Panc1 (cell line): ENCODE measurements at regions not wholly inside any gene's neighbourhood (a gene's known extent, or its start where the extent isn't known, plus 50 kb on each side); places are given as distances from the start of the nearest gene placed in this dataset.

Experiments
- ATAC-seq: fragments of 200-7000 bp; cut with Tn5 transposase; 2 replicates; pipeline ENCODE4 v1.9.1; 2020; ENCODE audit warnings: mild to moderate bottlenecking, moderate library complexity
- BruUV-seq: library from RNA; stranded (reverse); fragments of 400-500 nt; replicated peaks from 2 replicates; lab custom pipeline; 2021; lab: Mats Ljungman, UMichigan
- CTCF ChIA-PET: fragments of 300-600 bp; sonication (Branson Sonifier 250); formaldehyde crosslinking; loops from one replicate; lab custom pipeline; 2022; ENCODE audit warnings: antibody characterized with exemption; lab: Charles Lee
- POLR2A ChIA-PET: fragments of 300-600 bp; sonication (Branson Sonifier 250); formaldehyde crosslinking; loops from one replicate; lab custom pipeline; 2022; ENCODE audit warnings: antibody characterized with exemption; lab: Charles Lee
- DNase-seq: peaks from one replicate; pipeline ENCODE4 v3.0.0-alpha.2; 2010; ENCODE audit warnings: low read depth, low spot score
- H3K27ac ChIP-seq: 2 replicates; pipeline ENCODE4 v1.5.1; 2011; ENCODE audit warnings: mild to moderate bottlenecking, low read length, inconsistent platforms
- H3K27me3 ChIP-seq: fragments of 200-500 bp; sonication (Bioruptor generic); 2 replicates; pipeline ENCODE4 v1.6.0; 2014; ENCODE audit warnings: low read length, inconsistent platforms; ENCODE audit not compliant: control insufficient read depth, insufficient read depth
- H3K36me3 ChIP-seq: fragments of 200-500 bp; sonication (Bioruptor generic); 2 replicates; pipeline ENCODE4 v1.5.1; 2014; ENCODE audit warnings: inconsistent platforms, mild to moderate bottlenecking, low read length, moderate library complexity; ENCODE audit not compliant: control insufficient read depth, insufficient read depth
- H3K4me1 ChIP-seq: 2 replicates; pipeline ENCODE4 v1.5.1; 2011; ENCODE audit warnings: inconsistent platforms, mild to moderate bottlenecking, low read length, moderate library complexity; ENCODE audit not compliant: control insufficient read depth, insufficient read depth
- H3K4me3 ChIP-seq, 2 experiments: 2 replicates each; pipeline ENCODE4 v1.5.1; 2011 to 2012; ENCODE audit warnings: low read depth in 2 of 2, low read length in 2 of 2, mild to moderate bottlenecking in 2 of 2, inconsistent platforms in 1 of 2, moderate library complexity in 1 of 2
- H3K9me3 ChIP-seq: fragments of 200-500 bp; sonication (Bioruptor generic); 2 replicates; pipeline ENCODE4 v1.5.1; 2014; ENCODE audit warnings: low read depth, mild to moderate bottlenecking, inconsistent platforms, low read length, moderate library complexity; ENCODE audit not compliant: control insufficient read depth, insufficient read depth
- POLR2AphosphoS5 ChIP-seq: IDR thresholded peaks from 2 replicates; pipeline ENCODE4 v1.6.1; 2012; ENCODE audit warnings: mild to moderate bottlenecking, low read depth, low read length, moderate library complexity
- SIN3A ChIP-seq: IDR thresholded peaks from 2 replicates; pipeline ENCODE4 v1.6.1; 2012; ENCODE audit warnings: low read depth, mild to moderate bottlenecking, low read length, moderate library complexity, borderline replicate concordance; ENCODE audit not compliant: insufficient read depth
- TCF7L2 ChIP-seq: IDR thresholded peaks from 2 replicates; pipeline ENCODE4 v1.6.1; 2011; ENCODE audit warnings: mild to moderate bottlenecking, low read depth, low read length, inconsistent platforms
- in situ Hi-C: cut with HindIII; loops from 2 replicates; pipeline ENCODE4 v1.10.0; 2016; ENCODE audit warnings: low sequenced_read_pairs, low pct_unique_long_range_greater_than_20kb
- intact Hi-C: fragments of 100-400 bp; cut with micrococcal nuclease; formaldehyde crosslinking; loops from one replicate; pipeline ENCODE4 v1.10.0; 2022; ENCODE audit not compliant: unreplicated experiment
- TF ChIP-seq, protein P1 (sequence below): fragments of 450-650 bp; IDR thresholded peaks from 2 replicates; pipeline ENCODE4 v1.5.1; 2017; ENCODE audit warnings: mild to moderate bottlenecking
- TF ChIP-seq, protein P2 (sequence below), 2 experiments: IDR thresholded peaks; 2 replicates each; pipeline ENCODE4 v1.6.1; 2011 to 2012; ENCODE audit warnings: low read depth in 2 of 2, control low read depth in 1 of 2, low read length in 1 of 2, mild to moderate bottlenecking in 1 of 2, moderate library complexity in 1 of 2; ENCODE audit not compliant: insufficient read depth in 1 of 2

DNA sequence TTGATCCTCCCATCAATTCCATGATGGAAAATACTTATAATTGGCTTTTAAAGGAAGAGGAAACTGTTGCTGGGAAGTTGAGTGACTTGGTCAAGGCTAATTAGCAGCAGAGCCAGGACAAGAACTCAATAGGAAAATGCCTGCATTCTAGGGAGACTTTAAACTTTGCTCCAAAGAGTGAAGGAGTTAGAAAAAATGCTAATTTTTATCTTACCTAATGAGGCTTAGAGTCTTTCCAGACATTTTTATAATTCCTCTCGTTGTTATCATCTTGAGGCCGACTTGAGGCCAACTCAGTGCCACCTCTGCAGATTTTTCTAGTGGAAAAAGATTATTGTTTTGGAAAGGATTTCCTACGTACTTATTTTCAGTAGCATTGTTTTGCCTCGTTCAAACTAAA lies 344.6 kb downstream of the ETNK1 start:
- DNase-seq: no peak
- H3K4me1 ChIP-seq: no peaks in the 10 kb centered on the region
- ATAC-seq: no peak
- ChIA-PET CTCF (no interaction called here), POLR2A (no interaction called here)
- in situ Hi-C loops (no loop called here), intact Hi-C loops (no loop called here)
- no peaks in the 10 kb centered on the region for H3K27me3 ChIP-seq
- H3K36me3 ChIP-seq: no peaks in the 10 kb centered on the region
- no peak overlapping the region for H3K27ac ChIP-seq
- TF ChIP-seq SIN3A (no peak), TCF7L2 (no peak), POLR2AphosphoS5 (no peak)
- TF ChIP-seq, protein P1, sequence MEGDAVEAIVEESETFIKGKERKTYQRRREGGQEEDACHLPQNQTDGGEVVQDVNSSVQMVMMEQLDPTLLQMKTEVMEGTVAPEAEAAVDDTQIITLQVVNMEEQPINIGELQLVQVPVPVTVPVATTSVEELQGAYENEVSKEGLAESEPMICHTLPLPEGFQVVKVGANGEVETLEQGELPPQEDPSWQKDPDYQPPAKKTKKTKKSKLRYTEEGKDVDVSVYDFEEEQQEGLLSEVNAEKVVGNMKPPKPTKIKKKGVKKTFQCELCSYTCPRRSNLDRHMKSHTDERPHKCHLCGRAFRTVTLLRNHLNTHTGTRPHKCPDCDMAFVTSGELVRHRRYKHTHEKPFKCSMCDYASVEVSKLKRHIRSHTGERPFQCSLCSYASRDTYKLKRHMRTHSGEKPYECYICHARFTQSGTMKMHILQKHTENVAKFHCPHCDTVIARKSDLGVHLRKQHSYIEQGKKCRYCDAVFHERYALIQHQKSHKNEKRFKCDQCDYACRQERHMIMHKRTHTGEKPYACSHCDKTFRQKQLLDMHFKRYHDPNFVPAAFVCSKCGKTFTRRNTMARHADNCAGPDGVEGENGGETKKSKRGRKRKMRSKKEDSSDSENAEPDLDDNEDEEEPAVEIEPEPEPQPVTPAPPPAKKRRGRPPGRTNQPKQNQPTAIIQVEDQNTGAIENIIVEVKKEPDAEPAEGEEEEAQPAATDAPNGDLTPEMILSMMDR: no peak
- TF ChIP-seq, protein P2, sequence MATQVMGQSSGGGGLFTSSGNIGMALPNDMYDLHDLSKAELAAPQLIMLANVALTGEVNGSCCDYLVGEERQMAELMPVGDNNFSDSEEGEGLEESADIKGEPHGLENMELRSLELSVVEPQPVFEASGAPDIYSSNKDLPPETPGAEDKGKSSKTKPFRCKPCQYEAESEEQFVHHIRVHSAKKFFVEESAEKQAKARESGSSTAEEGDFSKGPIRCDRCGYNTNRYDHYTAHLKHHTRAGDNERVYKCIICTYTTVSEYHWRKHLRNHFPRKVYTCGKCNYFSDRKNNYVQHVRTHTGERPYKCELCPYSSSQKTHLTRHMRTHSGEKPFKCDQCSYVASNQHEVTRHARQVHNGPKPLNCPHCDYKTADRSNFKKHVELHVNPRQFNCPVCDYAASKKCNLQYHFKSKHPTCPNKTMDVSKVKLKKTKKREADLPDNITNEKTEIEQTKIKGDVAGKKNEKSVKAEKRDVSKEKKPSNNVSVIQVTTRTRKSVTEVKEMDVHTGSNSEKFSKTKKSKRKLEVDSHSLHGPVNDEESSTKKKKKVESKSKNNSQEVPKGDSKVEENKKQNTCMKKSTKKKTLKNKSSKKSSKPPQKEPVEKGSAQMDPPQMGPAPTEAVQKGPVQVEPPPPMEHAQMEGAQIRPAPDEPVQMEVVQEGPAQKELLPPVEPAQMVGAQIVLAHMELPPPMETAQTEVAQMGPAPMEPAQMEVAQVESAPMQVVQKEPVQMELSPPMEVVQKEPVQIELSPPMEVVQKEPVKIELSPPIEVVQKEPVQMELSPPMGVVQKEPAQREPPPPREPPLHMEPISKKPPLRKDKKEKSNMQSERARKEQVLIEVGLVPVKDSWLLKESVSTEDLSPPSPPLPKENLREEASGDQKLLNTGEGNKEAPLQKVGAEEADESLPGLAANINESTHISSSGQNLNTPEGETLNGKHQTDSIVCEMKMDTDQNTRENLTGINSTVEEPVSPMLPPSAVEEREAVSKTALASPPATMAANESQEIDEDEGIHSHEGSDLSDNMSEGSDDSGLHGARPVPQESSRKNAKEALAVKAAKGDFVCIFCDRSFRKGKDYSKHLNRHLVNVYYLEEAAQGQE (IDR thresholded peaks at IDR 0.05; ENCODE audit: insufficient read depth in 1 of 2, low read depth in 2 of 2, low read length in 1 of 2): no peak
- no peaks in the 10 kb centered on the region for H3K9me3 ChIP-seq
- H3K4me3 ChIP-seq: no peak overlapping the region
- BruUV-seq: no TSS peak

DNA sequence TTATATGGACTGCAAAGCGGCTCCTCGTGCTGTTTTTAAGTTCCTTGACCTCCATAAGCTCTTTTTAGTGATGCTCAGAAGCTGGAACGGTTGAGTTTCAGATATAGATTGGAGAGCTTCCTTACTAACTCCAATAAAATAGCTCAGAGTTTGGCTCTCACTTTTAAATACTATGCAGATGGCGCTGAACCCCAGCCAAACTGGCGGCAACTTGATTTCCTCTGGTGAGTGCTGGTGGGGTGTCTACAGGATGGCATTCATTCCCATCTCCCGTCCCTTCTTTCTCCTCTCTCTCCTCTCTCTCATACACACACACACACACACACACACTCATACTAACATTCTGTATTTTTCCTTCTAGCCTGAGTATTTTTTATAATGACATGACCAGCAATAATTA lies 346.3 kb downstream of the ETNK1 start:
- no peaks in the 10 kb centered on the region for H3K4me1 ChIP-seq
- no peak for ATAC-seq
- H3K9me3 ChIP-seq: no peaks in the 10 kb centered on the region
- ChIA-PET CTCF (no interaction called here), POLR2A (no interaction called here)
- no TSS peak for BruUV-seq
- H3K27me3 ChIP-seq: no peaks in the 10 kb centered on the region
- DNase-seq: no peak
- no peak overlapping the region for H3K4me3 ChIP-seq
- H3K27ac ChIP-seq: no peak overlapping the region
- H3K36me3 ChIP-seq: no peaks in the 10 kb centered on the region
- TF ChIP-seq POLR2AphosphoS5: no peak
- TF ChIP-seq TCF7L2: no peak
- TF ChIP-seq, protein P2 (IDR thresholded peaks at IDR 0.05; ENCODE audit: insufficient read depth in 1 of 2, low read depth in 2 of 2, low read length in 1 of 2): no peak
- TF ChIP-seq, protein P1: no peak
- intact Hi-C loops (no loop called here), in situ Hi-C loops (no loop called here)
